CD4-positive, alpha-beta T cell treated with Interleukin-15 for 1 hour (primary cell): ENCODE measurements at regions not wholly inside any gene's neighbourhood (a gene's known extent, or its start where the extent isn't known, plus 50 kb on each side); places are given as distances from the start of the nearest gene placed in this dataset.
"Not testable (repeated sequence)": the region's sequence is repeated elsewhere in the genome, so short reads cannot be mapped to it uniquely, and the experiment has no call there.

Source experiments
- DNase-seq: peaks from one replicate; pipeline ENCODE4 v3.0.0-alpha.2; 2020

GRCh38 chr21:18834121-18834520 is 430.5 kb upstream of the TMPRSS15 start:
- DNase-seq: not testable (repeated sequence)

GRCh38 chr21:18840239-18840638 is 436.7 kb upstream of the TMPRSS15 start:
- no peak for DNase-seq

GRCh38 chr21:18857606-18858005 is 454.0 kb upstream of the TMPRSS15 start:
- not testable (repeated sequence) for DNase-seq

- DNase-seq: no peak
Observed at GRCh38 chr21:18869104-18869503, 465.5 kb upstream of the TMPRSS15 start.

GRCh38 chr21:18877917-18878316 is 474.3 kb upstream of the TMPRSS15 start:
- DNase-seq: no peak

- no peak for DNase-seq
Observed at GRCh38 chr21:18887922-18888602, 484.5 kb upstream of the TMPRSS15 start.

- no peak for DNase-seq
Observed at GRCh38 chr21:18893406-18893805, 489.8 kb upstream of the TMPRSS15 start.

GRCh38 chr21:18894387-18894786 is 490.8 kb upstream of the TMPRSS15 start:
- no peak for DNase-seq

- no peak for DNase-seq
Observed at GRCh38 chr21:18899261-18899660, 495.7 kb upstream of the TMPRSS15 start.

- no peak for DNase-seq
Observed at GRCh38 chr21:18902660-18903059, 499.1 kb upstream of the TMPRSS15 start.

- no peak for DNase-seq
Observed at GRCh38 chr21:18907076-18907475, 503.5 kb upstream of the TMPRSS15 start.

GRCh38 chr21:18908641-18909040 is 505.1 kb upstream of the TMPRSS15 start:
- DNase-seq: no peak

- DNase-seq: no peak
Observed at GRCh38 chr21:18913914-18914313, 510.3 kb upstream of the TMPRSS15 start.

GRCh38 chr21:18914570-18914969 is 511.0 kb upstream of the TMPRSS15 start:
- no peak for DNase-seq

GRCh38 chr21:18917622-18918021 is 514.0 kb upstream of the TMPRSS15 start:
- no peak for DNase-seq

GRCh38 chr21:18931237-18931636 is 527.7 kb upstream of the TMPRSS15 start:
- DNase-seq: no peak

GRCh38 chr21:18937337-18937736 is 533.8 kb upstream of the TMPRSS15 start:
- DNase-seq: no peak

- no peak for DNase-seq
Observed at GRCh38 chr21:18940791-18941190, 537.2 kb upstream of the TMPRSS15 start.

- DNase-seq: no peak
Observed at GRCh38 chr21:18950045-18950740, 546.6 kb upstream of the TMPRSS15 start.

GRCh38 chr21:18951271-18952038 is 547.9 kb upstream of the TMPRSS15 start:
- no peak for DNase-seq

GRCh38 chr21:18954441-18954844 is 550.9 kb upstream of the TMPRSS15 start:
- DNase-seq: no peak

GRCh38 chr21:18959817-18960216 is 556.2 kb upstream of the TMPRSS15 start:
- no peak for DNase-seq

- no peak for DNase-seq
Observed at GRCh38 chr21:18960306-18960705, 556.7 kb upstream of the TMPRSS15 start.

GRCh38 chr21:18970416-18970815 is 566.8 kb upstream of the TMPRSS15 start:
- DNase-seq: no peak
